H1 (cell line): ENCODE measurements at regions not wholly inside any gene's neighbourhood (a gene's known extent, or its start where the extent isn't known, plus 50 kb on each side); places are given as distances from the start of the nearest gene placed in this dataset.

ENCODE experiments used
- CTCF ChIA-PET: fragments of 300-600 bp; sonication (Branson Sonifier 250); formaldehyde crosslinking; loops from one replicate; lab custom pipeline; 2021; ENCODE audit not compliant: partially characterized antibody; lab: Charles Lee
- POLR2A ChIA-PET: fragments of 300-600 bp; sonication (Branson Sonifier 250); formaldehyde crosslinking; loops from one replicate; lab custom pipeline; 2021; ENCODE audit warnings: inconsistent platforms; ENCODE audit not compliant: partially characterized antibody; lab: Charles Lee
- DNase-seq, 2 experiments: peaks; one replicate each; pipeline versions ENCODE4 v3.0.0 to v3.0.0-alpha.2; 2010 to 2022; ENCODE audit warnings: low spot score in 2 of 2, low read depth in 1 of 2, mixed read lengths in 1 of 2
- FAIRE-seq: peaks from 2 replicates; lab custom pipeline; 2011; peaks lifted over from hg19 to GRCh38; lab: Jason Lieb, UNC
- H2AFZ ChIP-seq: 2 replicates; pipeline ENCODE4 v1.8.1; 2012; ENCODE audit warnings: low read length, inconsistent platforms
- H2AK5ac ChIP-seq: 2 replicates; pipeline ENCODE4 v1.6.1; 2013; ENCODE audit warnings: low read depth, low read length
- H2BK120ac ChIP-seq: replicated peaks from 2 replicates; pipeline ENCODE3; 2013; ENCODE audit warnings: low read depth, low read length, inconsistent platforms
- H2BK12ac ChIP-seq: 2 replicates; pipeline ENCODE4 v1.6.1; 2013; ENCODE audit warnings: low read depth, low read length
- H2BK15ac ChIP-seq: 2 replicates; pipeline ENCODE4 v1.6.1; 2013; ENCODE audit warnings: low read length
- H2BK20ac ChIP-seq: 2 replicates; pipeline ENCODE4 v1.6.1; 2013; ENCODE audit warnings: low read length
- H2BK5ac ChIP-seq: 2 replicates; pipeline ENCODE4 v1.6.1; 2013; ENCODE audit warnings: low read depth, low read length
- H3K14ac ChIP-seq: 2 replicates; pipeline ENCODE4 v1.6.1; 2013; ENCODE audit warnings: inconsistent platforms; ENCODE audit not compliant: insufficient read length
- H3K18ac ChIP-seq: 2 replicates; pipeline ENCODE4 v1.6.1; 2013; ENCODE audit warnings: low read length; ENCODE audit errors: extremely low read depth
- H3K23ac ChIP-seq: 2 replicates; pipeline ENCODE4 v1.6.1; 2013; ENCODE audit warnings: inconsistent platforms; ENCODE audit not compliant: insufficient read length
- H3K23me2 ChIP-seq: 2 replicates; pipeline ENCODE4 v1.6.1; 2013; ENCODE audit warnings: low read depth, low read length
- H3K27ac ChIP-seq: 2 replicates; pipeline ENCODE4 v1.6.1; 2011; ENCODE audit warnings: low read depth, low read length, inconsistent platforms
- H3K27me3 ChIP-seq, 4 experiments: replicated peaks in 1 of 4; 1 replicate in 1 of 4; 2 replicates in 3 of 4; pipeline versions ENCODE4 v1.6.1 to v1.8.1; 2011 to 2013; ENCODE audit warnings: low read length in 3 of 4, mild to moderate bottlenecking in 3 of 4, inconsistent platforms in 2 of 4, mixed read lengths in 2 of 4, moderate library complexity in 1 of 4; ENCODE audit not compliant: control insufficient read depth in 3 of 4, insufficient read depth in 3 of 4; ENCODE audit errors: extremely low read depth in 1 of 4
- H3K36me3 ChIP-seq, 4 experiments: 2 replicates each; pipeline versions ENCODE4 v1.6.1 to v1.8.1; 2011 to 2013; ENCODE audit warnings: mild to moderate bottlenecking in 4 of 4, low read length in 3 of 4, moderate library complexity in 2 of 4, control low read depth in 1 of 4, inconsistent platforms in 1 of 4; ENCODE audit not compliant: insufficient read depth in 4 of 4, control insufficient read depth in 2 of 4
- H3K4ac ChIP-seq: replicated peaks from 2 replicates; pipeline ENCODE3; 2013; ENCODE audit warnings: low read length, low read depth, mixed read lengths, inconsistent platforms; ENCODE audit not compliant: insufficient read length
- H3K4me1 ChIP-seq, 4 experiments: replicated peaks in 1 of 4; 1 replicate in 1 of 4; 2 replicates in 3 of 4; pipeline versions ENCODE4 v1.6.1 to v1.8.1; 2011 to 2013; ENCODE audit warnings: low read length in 3 of 4, inconsistent platforms in 2 of 4, mixed read lengths in 1 of 4; ENCODE audit not compliant: insufficient read depth in 4 of 4, control insufficient read depth in 3 of 4
- H3K4me2 ChIP-seq, 2 experiments: 2 replicates each; pipeline versions ENCODE4 v1.6.1 to v1.8.1; 2011 to 2013; ENCODE audit warnings: low read depth in 2 of 2, low read length in 2 of 2, control low read depth in 1 of 2, inconsistent platforms in 1 of 2, mild to moderate bottlenecking in 1 of 2; ENCODE audit not compliant: insufficient read depth in 1 of 2
- H3K4me3 ChIP-seq, 4 experiments: fragments of 200-600, 300-600 bp in 1 of 4; sonication (generic), shearing (Covaris generic), sonication (Bioruptor Twin) in 1 of 4; 2 replicates each; pipeline versions ENCODE4 v1.5.1 to v1.8.1; 2011 to 2016; ENCODE audit warnings: low read length in 4 of 4, low read depth in 3 of 4, control low read depth in 2 of 4, inconsistent platforms in 2 of 4, mild to moderate bottlenecking in 2 of 4, mixed read lengths in 1 of 4, moderate library complexity in 1 of 4; ENCODE audit not compliant: insufficient read depth in 2 of 4; ENCODE audit errors: extremely low read depth in 1 of 4
- H3K56ac ChIP-seq: replicated peaks from 2 replicates; pipeline ENCODE3; 2013; ENCODE audit warnings: low read depth, mild to moderate bottlenecking, mixed read lengths, low read length, inconsistent platforms; ENCODE audit not compliant: insufficient read length
- H3K79me1 ChIP-seq: 2 replicates; pipeline ENCODE4 v1.6.1; 2013; ENCODE audit warnings: low read depth, low read length, control low read depth
- H3K79me2 ChIP-seq, 2 experiments: 2 replicates each; pipeline versions ENCODE4 v1.6.1 to v1.8.1; 2012 to 2013; ENCODE audit warnings: low read length in 2 of 2, mild to moderate bottlenecking in 2 of 2, inconsistent platforms in 1 of 2; ENCODE audit not compliant: insufficient read depth in 2 of 2, control insufficient read depth in 1 of 2
- H3K9ac ChIP-seq, 4 experiments: replicated peaks in 1 of 4; 1 replicate in 1 of 4; 2 replicates in 3 of 4; pipeline versions ENCODE4 v1.6.1 to v1.8.1; 2011 to 2013; ENCODE audit warnings: low read depth in 3 of 4, low read length in 3 of 4, control low read depth in 2 of 4, mild to moderate bottlenecking in 2 of 4, moderate library complexity in 2 of 4, inconsistent platforms in 1 of 4; ENCODE audit errors: extremely low read depth in 1 of 4
- H3K9me3 ChIP-seq, 2 experiments: 2 replicates each; pipeline versions ENCODE4 v1.6.1 to v1.8.1; 2012 to 2013; ENCODE audit warnings: mild to moderate bottlenecking in 2 of 2, moderate library complexity in 2 of 2, control low read depth in 1 of 2, inconsistent platforms in 1 of 2, low read depth in 1 of 2, low read length in 1 of 2, mixed read lengths in 1 of 2; ENCODE audit not compliant: insufficient read depth in 2 of 2
- H4K20me1 ChIP-seq, 2 experiments: replicated peaks in 1 of 2; 2 replicates each; pipeline versions ENCODE3 to v1.8.1; 2011 to 2013; ENCODE audit warnings: inconsistent platforms in 2 of 2, low read length in 2 of 2, mild to moderate bottlenecking in 1 of 2; ENCODE audit not compliant: insufficient read depth in 2 of 2, control insufficient read depth in 1 of 2
- H4K5ac ChIP-seq: 2 replicates; pipeline ENCODE4 v1.6.1; 2013; ENCODE audit warnings: low read length, low read depth, mixed read lengths, inconsistent platforms; ENCODE audit not compliant: insufficient read length
- H4K8ac ChIP-seq: 2 replicates; pipeline ENCODE4 v1.8.0; 2013; ENCODE audit warnings: mild to moderate bottlenecking, moderate library complexity, low read length, inconsistent platforms; ENCODE audit not compliant: insufficient read depth; ENCODE audit errors: extremely low read depth
- H4K91ac ChIP-seq: replicated peaks from 2 replicates; pipeline ENCODE3; 2013; ENCODE audit warnings: low read length, mixed read lengths, inconsistent platforms; ENCODE audit not compliant: insufficient read length
- BRCA1 ChIP-seq: IDR thresholded peaks from 2 replicates; pipeline ENCODE4 v1.6.1; 2012; ENCODE audit warnings: low read depth, low read length, improper control_type of control experiment
- CBX5 ChIP-seq: fragments of 300-800, 300-1000 bp; sonication (generic); IDR thresholded peaks from 2 replicates; pipeline ENCODE4 v1.7.1; 2016; ENCODE audit warnings: antibody characterized with exemption, low read length, low read depth
- CEBPB ChIP-seq: IDR thresholded peaks from 2 replicates; pipeline ENCODE4 v1.6.1; 2012; ENCODE audit warnings: low read depth, low read length
- EZH2 ChIP-seq: fragments of 200-600 bp; sonication (generic); IDR thresholded peaks from 2 replicates; pipeline ENCODE4 v1.7.1; 2012; ENCODE audit warnings: low read depth, mild to moderate bottlenecking, moderate library complexity, low read length, inconsistent platforms; ENCODE audit not compliant: severe bottlenecking
- NRF1 ChIP-seq: IDR thresholded peaks from 2 replicates; pipeline ENCODE4 v1.6.1; 2011; ENCODE audit warnings: mild to moderate bottlenecking, low read depth, low read length, improper control_type of control experiment
- WGBS, 2 experiments: shearing (Covaris generic) in 1 of 2; methylation state at CpG; one replicate each; pipeline versions ENCODE4 v1.1.6 to v1.1.7; 2013 to 2015; ENCODE audit warnings: low lambda C conversion rate in 2 of 2, mixed read lengths in 2 of 2, inconsistent platforms in 1 of 2, low coverage in 1 of 2, missing lambda C conversion rate in 1 of 2; ENCODE audit not compliant: insufficient replicate concordance in 2 of 2, insufficient coverage in 1 of 2, insufficient read length in 1 of 2; ENCODE audit errors: extremely low coverage in 1 of 2, missing lambda C conversion rate in 1 of 2; 5-methylcytosine and 5-hydroxymethylcytosine counted together

DNA sequence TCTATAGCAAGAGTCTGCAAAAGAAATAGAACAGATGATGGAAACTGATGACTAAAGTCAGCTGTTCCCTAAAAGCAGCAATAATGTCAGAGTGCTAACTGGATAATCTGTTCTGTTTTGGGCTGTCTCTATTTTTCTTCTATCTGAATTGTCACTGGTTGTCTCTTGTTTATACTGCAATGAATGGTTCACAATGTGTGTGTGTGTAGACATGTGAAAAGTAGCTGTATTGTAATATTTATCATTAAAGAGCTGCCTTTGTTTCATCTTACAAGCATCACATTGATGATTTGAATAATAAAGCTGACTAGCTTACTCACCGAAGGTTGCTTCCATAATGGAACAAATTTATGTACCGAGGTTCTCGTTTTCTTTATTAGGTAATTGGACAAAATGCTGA, 456.0 kb upstream of the ZEB2 start:
- Histone ChIP-seq H2BK120ac (no peak overlapping the region), H3K18ac (no peak overlapping the region), H3K9ac (no peak overlapping the region), H3K27ac (no peak overlapping the region), H3K27me3 (no peaks in the 10 kb centered on the region), H2BK12ac (no peak overlapping the region), H3K4me1 (no peaks in the 10 kb centered on the region), H3K4ac (no peak overlapping the region), H4K5ac (no peak overlapping the region), H2BK15ac (no peak overlapping the region), H2AFZ (no peak overlapping the region), H4K8ac (no peak overlapping the region), H4K20me1 (no peaks in the 10 kb centered on the region), H2BK20ac (no peak overlapping the region), H2AK5ac (no peak overlapping the region), H3K79me1 (no peaks in the 10 kb centered on the region), H3K23ac (no peak overlapping the region), H3K14ac (no peak overlapping the region), H3K4me2 (no peak overlapping the region), H3K79me2 (no peaks in the 10 kb centered on the region), H3K36me3 (no peaks in the 10 kb centered on the region), H4K91ac (no peak overlapping the region), H3K56ac (no peak overlapping the region)
- FAIRE-seq (no peak), DNase-seq (no peak)
- POLR2A ChIA-PET, result no interaction called here
- CTCF ChIA-PET, result interaction anchor here (0.6 to 1.3 kb wide), 4 partner anchors 15 to 393 kb away, joined by 3 to 4 read pairs (median 3); no protein-coding TSS in a partner anchor
- WGBS, 2 experiments, result 95% methylated on average over 3 of the region's 3 CpGs; no CpG with 5 or more reads in 1 of the 2 experiments
- TF ChIP-seq NRF1 (no peak), CBX5 (no peak), CEBPB (no peak), BRCA1 (no peak), EZH2 (no peak)
- TF ChIP-seq, all 59 proteins: peak for 0
- Histone ChIP-seq H3K9me3 (0 out of 4 replicates have a peak, but pooled peaks cover 0 to 1% of the 10 kb centered on the region in 2 experiments), H2BK5ac (no peak overlapping the region), H3K23me2 (no peaks in the 10 kb centered on the region), H3K4me3 (no peak overlapping the region)
